Keratinocyte (primary cell): ENCODE measurements at regions not wholly inside any gene's neighbourhood (a gene's known extent, or its start where the extent isn't known, plus 50 kb on each side); places are given as distances from the start of the nearest gene placed in this dataset.

Source experiments
- EZH2 ChIP-seq: IDR thresholded peaks from one replicate; pipeline ENCODE4 v1.6.1; 2012; ENCODE audit warnings: inconsistent platforms, mild to moderate bottlenecking, low read length, moderate library complexity
- TF ChIP-seq, protein P1 (sequence below), 3 experiments: IDR thresholded peaks in 1 of 3; conservative IDR thresholded peaks in 1 of 3; optimal IDR thresholded peaks in 1 of 3; 2 replicates in 2 of 3; 3 replicates in 1 of 3; pipeline versions ENCODE3 to v1.5.1; 2011; ENCODE audit warnings: low read length in 3 of 3, mild to moderate bottlenecking in 3 of 3, moderate library complexity in 2 of 3, control low read depth in 1 of 3, inconsistent platforms in 1 of 3; ENCODE audit not compliant: insufficient read depth in 2 of 3; ENCODE audit errors: extremely low read depth in 1 of 3

DNA sequence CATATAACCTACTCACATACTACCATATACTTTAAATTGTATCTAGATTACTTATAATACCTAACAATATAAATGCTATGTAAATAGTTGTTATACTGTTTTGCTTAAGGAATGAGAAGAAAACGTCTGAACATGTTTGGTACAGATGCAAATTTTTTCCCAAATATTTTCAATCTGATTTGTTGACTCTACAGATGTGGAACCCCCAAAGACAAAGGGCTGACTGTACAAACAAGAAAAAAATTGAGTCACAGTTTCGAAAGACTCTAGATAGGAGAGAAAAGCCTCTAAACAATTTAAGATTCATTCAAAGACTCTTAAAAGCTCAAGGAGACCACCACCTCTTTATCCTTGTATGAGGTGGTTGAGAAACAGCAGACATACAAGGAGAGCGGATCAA lies 142.8 kb downstream of the SLC7A11 start:
- TF ChIP-seq, protein P1, sequence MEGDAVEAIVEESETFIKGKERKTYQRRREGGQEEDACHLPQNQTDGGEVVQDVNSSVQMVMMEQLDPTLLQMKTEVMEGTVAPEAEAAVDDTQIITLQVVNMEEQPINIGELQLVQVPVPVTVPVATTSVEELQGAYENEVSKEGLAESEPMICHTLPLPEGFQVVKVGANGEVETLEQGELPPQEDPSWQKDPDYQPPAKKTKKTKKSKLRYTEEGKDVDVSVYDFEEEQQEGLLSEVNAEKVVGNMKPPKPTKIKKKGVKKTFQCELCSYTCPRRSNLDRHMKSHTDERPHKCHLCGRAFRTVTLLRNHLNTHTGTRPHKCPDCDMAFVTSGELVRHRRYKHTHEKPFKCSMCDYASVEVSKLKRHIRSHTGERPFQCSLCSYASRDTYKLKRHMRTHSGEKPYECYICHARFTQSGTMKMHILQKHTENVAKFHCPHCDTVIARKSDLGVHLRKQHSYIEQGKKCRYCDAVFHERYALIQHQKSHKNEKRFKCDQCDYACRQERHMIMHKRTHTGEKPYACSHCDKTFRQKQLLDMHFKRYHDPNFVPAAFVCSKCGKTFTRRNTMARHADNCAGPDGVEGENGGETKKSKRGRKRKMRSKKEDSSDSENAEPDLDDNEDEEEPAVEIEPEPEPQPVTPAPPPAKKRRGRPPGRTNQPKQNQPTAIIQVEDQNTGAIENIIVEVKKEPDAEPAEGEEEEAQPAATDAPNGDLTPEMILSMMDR (optimal IDR thresholded peaks at IDR 0.05 in 1 of 3, IDR thresholded peaks at IDR 0.05 in 1 of 3, conservative IDR thresholded peaks at IDR 0.05 in 1 of 3; ENCODE audit: extremely low read depth in 1 of 3, insufficient read depth in 2 of 3, low read length in 3 of 3): no peak
- TF ChIP-seq EZH2: no peak
